ENCODE measurements at regions not wholly inside any gene's neighbourhood (a gene's known extent, or its start where the extent isn't known, plus 50 kb on each side); places are given as distances from the start of the nearest gene placed in this dataset.
"Not testable (repeated sequence)": the region's sequence is repeated elsewhere in the genome, so short reads cannot be mapped to it uniquely, and the experiment has no call there.

- DNase-seq (ENCODE audit: low read depth) = no peak
These were observed 263.3 kb downstream of the MYCN start for GRCh38 chr2:16203691-16204090.

GRCh38 chr2:16203069-16203468, 262.7 kb downstream of the MYCN start:
- no peak for DNase-seq (ENCODE audit: low read depth)

- no peak for DNase-seq (ENCODE audit: low read depth)
These were observed 262.1 kb downstream of the MYCN start for GRCh38 chr2:16202266-16203020.

- no peak for DNase-seq (ENCODE audit: low read depth)
These were observed 261.5 kb downstream of the MYCN start for GRCh38 chr2:16201848-16202247.

GRCh38 chr2:16200554-16201193, 260.3 kb downstream of the MYCN start:
- no peak for DNase-seq (ENCODE audit: low read depth)

- DNase-seq (ENCODE audit: low read depth) = no peak
These were observed 259.7 kb downstream of the MYCN start for GRCh38 chr2:16199882-16200553.

- DNase-seq (ENCODE audit: low read depth) = not testable (repeated sequence)
These were observed 258.9 kb downstream of the MYCN start for GRCh38 chr2:16199241-16199640.

GRCh38 chr2:16198166-16198912, 258.0 kb downstream of the MYCN start:
- no peak for DNase-seq (ENCODE audit: low read depth)

GRCh38 chr2:16197504-16198147, 257.3 kb downstream of the MYCN start:
- no peak for DNase-seq (ENCODE audit: low read depth)

- DNase-seq (ENCODE audit: low read depth) = no peak
These were observed 256.5 kb downstream of the MYCN start for GRCh38 chr2:16196687-16197503.

GRCh38 chr2:16195681-16196070, 255.3 kb downstream of the MYCN start:
- no peak for DNase-seq (ENCODE audit: low read depth)

- DNase-seq (ENCODE audit: low read depth) = no peak
These were observed 254.8 kb downstream of the MYCN start for GRCh38 chr2:16194931-16195680.

GRCh38 chr2:16194530-16194929, 254.2 kb downstream of the MYCN start:
- DNase-seq (ENCODE audit: low read depth) = no peak

- no peak for DNase-seq (ENCODE audit: low read depth)
These were observed 253.7 kb downstream of the MYCN start for GRCh38 chr2:16194096-16194390.

GRCh38 chr2:16192416-16193216, 252.3 kb downstream of the MYCN start:
- DNase-seq (ENCODE audit: low read depth) = no peak

- DNase-seq (ENCODE audit: low read depth) = no peak
These were observed 251.3 kb downstream of the MYCN start for GRCh38 chr2:16191431-16192200.

- no peak for DNase-seq (ENCODE audit: low read depth)
These were observed 250.3 kb downstream of the MYCN start for GRCh38 chr2:16190446-16191270.

- no peak for DNase-seq (ENCODE audit: low read depth)
These were observed 249.4 kb downstream of the MYCN start for GRCh38 chr2:16189836-16190160.

Measured in fibroblast of gingiva (primary cell).